ENCODE measurements at regions not wholly inside any gene's neighbourhood (a gene's known extent, or its start where the extent isn't known, plus 50 kb on each side); places are given as distances from the start of the nearest gene placed in this dataset.

GRCh38 chr6:147037881-147038280 lies 166.3 kb upstream of the STXBP5 start:
- H3K27me3 ChIP-seq (replicated peaks in 1 of 7), result no peaks in the 10 kb centered on the region
- no peak for TF ChIP-seq CTCF (IDR thresholded peaks at IDR 0.05 in 8 of 11, conservative IDR thresholded peaks at IDR 0.05 in 3 of 11)
- TF ChIP-seq POLR2AphosphoS5 (IDR thresholded peaks at IDR 0.05), result no peak
- no peak for TF ChIP-seq POLR2A (IDR thresholded peaks at IDR 0.05)
- intact Hi-C loops (cut with DNase I; ENCODE audit: low total_unique reads), result no loop called here
- no peak overlapping the region for H3K27ac ChIP-seq
- H3K4me1 ChIP-seq, result no peaks in the 10 kb centered on the region
- 80 to 86% (median 83%) methylated on average over 2 of the region's 2 CpGs for WGBS, 5 donors
- no peaks in the 10 kb centered on the region for H3K9me3 ChIP-seq
- H3K36me3 ChIP-seq, result no peaks in the 10 kb centered on the region
- H3K4me3 ChIP-seq, result no peak overlapping the region
- no peak for DNase-seq

GRCh38 chr6:147040121-147040910 lies 163.9 kb upstream of the STXBP5 start:
- TF ChIP-seq POLR2A (IDR thresholded peaks at IDR 0.05) (no peak), POLR2AphosphoS5 (IDR thresholded peaks at IDR 0.05) (no peak), CTCF (IDR thresholded peaks at IDR 0.05 in 8 of 11, conservative IDR thresholded peaks at IDR 0.05 in 3 of 11) (no peak)
- Histone ChIP-seq H3K4me3 (no peak overlapping the region), H3K27ac (no peak overlapping the region), H3K36me3 (no peaks in the 10 kb centered on the region), H3K27me3 (replicated peaks in 1 of 7) (no peaks in the 10 kb centered on the region), H3K9me3 (peaks cover 0 to 18% (median 6%) of the 10 kb centered on the region in 8 donors), H3K4me1 (no peaks in the 10 kb centered on the region)
- no peak for DNase-seq
- intact Hi-C loops (cut with DNase I; ENCODE audit: low total_unique reads), result no loop called here
- WGBS, 5 donors, result 88 to 96% (median 90%) methylated on average over 2 of the region's 2 CpGs

GRCh38 chr6:147042679-147043078 lies 161.5 kb upstream of the STXBP5 start:
- no peaks in the 10 kb centered on the region for H3K36me3 ChIP-seq
- H3K27ac ChIP-seq, result no peak overlapping the region
- peaks cover 0 to 18% (median 6%) of the 10 kb centered on the region in 8 donors for H3K9me3 ChIP-seq
- DNase-seq, result no peak
- no peak overlapping the region for H3K4me3 ChIP-seq
- no peak for TF ChIP-seq POLR2A (IDR thresholded peaks at IDR 0.05)
- TF ChIP-seq POLR2AphosphoS5 (IDR thresholded peaks at IDR 0.05), result no peak
- TF ChIP-seq CTCF (IDR thresholded peaks at IDR 0.05 in 8 of 11, conservative IDR thresholded peaks at IDR 0.05 in 3 of 11), result no peak
- peaks cover 0 to 5% (median 0%) of the 10 kb centered on the region in 6 donors for H3K4me1 ChIP-seq
- intact Hi-C loops (cut with DNase I; ENCODE audit: low total_unique reads), result no loop called here
- 63 to 78% (median 77%) methylated on average over 2 of the region's 2 CpGs for WGBS, 5 donors
- no peaks in the 10 kb centered on the region for H3K27me3 ChIP-seq (replicated peaks in 1 of 7)

- 90 to 99% (median 93%) methylated on average over 5 of the region's 5 CpGs for WGBS, 5 donors
- intact Hi-C loops (cut with DNase I; ENCODE audit: low total_unique reads), result no loop called here
- H3K27me3 ChIP-seq (replicated peaks in 1 of 7), result no peaks in the 10 kb centered on the region
- H3K4me1 ChIP-seq, result peaks cover 0 to 5% (median 0%) of the 10 kb centered on the region in 6 donors
- H3K36me3 ChIP-seq, result no peaks in the 10 kb centered on the region
- H3K27ac ChIP-seq, result no peak overlapping the region
- H3K4me3 ChIP-seq, result no peak overlapping the region
- TF ChIP-seq POLR2A (IDR thresholded peaks at IDR 0.05), result no peak
- no peak for TF ChIP-seq CTCF (IDR thresholded peaks at IDR 0.05 in 8 of 11, conservative IDR thresholded peaks at IDR 0.05 in 3 of 11)
- no peak for TF ChIP-seq POLR2AphosphoS5 (IDR thresholded peaks at IDR 0.05)
- DNase-seq, result no peak
- H3K9me3 ChIP-seq, result peaks cover 0 to 18% (median 6%) of the 10 kb centered on the region in 8 donors
Observed at GRCh38 chr6:147043994-147044477, 160.2 kb upstream of the STXBP5 start.

Data from spleen (tissue), 11 donors.